Gastrocnemius medialis (tissue), 4 donors: ENCODE measurements at regions not wholly inside any gene's neighbourhood (a gene's known extent, or its start where the extent isn't known, plus 50 kb on each side); places are given as distances from the start of the nearest gene placed in this dataset.

Experiments used
- ATAC-seq, 2 donors: fragments of 150-250 bp; one replicate each; pipeline ENCODE4 v1.9.1; 2016
- DNase-seq, 2 donors: peaks; one replicate each; pipeline ENCODE4 v3.0.0-alpha.2; 2019
- H3K27ac ChIP-seq, 4 donors: fragments of 200-600 bp; sonication (generic); 1 replicate in 1 of 4; 2 replicates in 3 of 4; pipeline ENCODE4 v1.5.1; 2016 to 2018; ENCODE audit warnings: mild to moderate bottlenecking in 2 of 4, moderate library complexity in 1 of 4
- H3K27me3 ChIP-seq, 3 donors: fragments of 200-600 bp; sonication (generic) in 2 of 3; 1 replicate in 1 of 3; 2 replicates in 2 of 3; pipeline versions ENCODE4 v1.5.1 to v1.6.0; 2016 to 2019; ENCODE audit warnings: mild to moderate bottlenecking in 1 of 3, moderate library complexity in 1 of 3
- H3K36me3 ChIP-seq, 2 donors: fragments of 200-600 bp; sonication (generic) in 1 of 2; one replicate each; pipeline ENCODE4 v1.5.1; 2017 to 2018
- H3K4me1 ChIP-seq, 2 donors: fragments of 200-600 bp; sonication (generic) in 1 of 2; one replicate each; pipeline ENCODE4 v1.5.1; 2016 to 2017; ENCODE audit warnings: mild to moderate bottlenecking in 2 of 2
- H3K4me3 ChIP-seq, 4 donors: fragments of 200-600 bp; sonication (generic) in 3 of 4; 1 replicate in 1 of 4; 2 replicates in 3 of 4; pipeline ENCODE4 v1.5.1; 2016 to 2019; ENCODE audit warnings: mild to moderate bottlenecking in 2 of 4
- H3K9me3 ChIP-seq, 3 donors: fragments of 200-600 bp; sonication (generic) in 2 of 3; 1 replicate in 1 of 3; 2 replicates in 2 of 3; pipeline ENCODE4 v1.5.1; 2016 to 2019
- CTCF ChIP-seq, 5 experiments: fragments of 450-650 bp in 3 of 5; fragments of 200-600 bp in 2 of 5; sonication (generic) in 2 of 5; IDR thresholded peaks in 4 of 5; conservative IDR thresholded peaks in 1 of 5; 1 replicate in 4 of 5; 2 replicates in 1 of 5; pipeline ENCODE4 v1.5.1; 2016 to 2019; ENCODE audit warnings: antibody characterized with exemption in 5 of 5, mild to moderate bottlenecking in 3 of 5, moderate library complexity in 3 of 5
- POLR2A ChIP-seq, 2 donors: fragments of 450-650 bp; IDR thresholded peaks; one replicate each; pipeline ENCODE4 v1.6.1; 2017; ENCODE audit warnings: antibody characterized with exemption in 2 of 2, mild to moderate bottlenecking in 2 of 2, moderate library complexity in 2 of 2
- in situ Hi-C, 4 donors: fragments of 200-750 bp; cut with MboI; loops; one replicate each; pipeline versions ENCODE4 v1.15.0 to v1.8.0; 2017; ENCODE audit warnings: low sequenced_read_pairs in 4 of 4
- intact Hi-C: fragments of 100-400 bp; cut with DNase I; formaldehyde crosslinking; loops from one replicate; pipeline ENCODE4 v1.15.1; 2023; ENCODE audit warnings: low total_unique reads

GRCh38 chr5:96117771-96118651, 156.4 kb upstream of the ELL2 start:
- no peak for DNase-seq
- H3K36me3 ChIP-seq, result no peaks in the 10 kb centered on the region
- in situ Hi-C loops, result no loop called here
- no peak for TF ChIP-seq POLR2A (IDR thresholded peaks at IDR 0.05)
- TF ChIP-seq CTCF (IDR thresholded peaks at IDR 0.05 in 4 of 5, conservative IDR thresholded peaks at IDR 0.05 in 1 of 5), result no peak
- H3K9me3 ChIP-seq, result no peaks in the 10 kb centered on the region
- intact Hi-C loops, result no loop called here
- H3K27ac ChIP-seq, result no peak overlapping the region
- no peak overlapping the region for H3K4me3 ChIP-seq
- H3K4me1 ChIP-seq, result no peaks in the 10 kb centered on the region
- no peaks in the 10 kb centered on the region for H3K27me3 ChIP-seq
- no peak for ATAC-seq

- Histone ChIP-seq H3K4me3 (no peak overlapping the region), H3K27ac (no peak overlapping the region), H3K9me3 (no peaks in the 10 kb centered on the region), H3K36me3 (no peaks in the 10 kb centered on the region), H3K27me3 (no peaks in the 10 kb centered on the region), H3K4me1 (no peaks in the 10 kb centered on the region)
- in situ Hi-C loops, result no loop called here
- TF ChIP-seq CTCF (IDR thresholded peaks at IDR 0.05 in 4 of 5, conservative IDR thresholded peaks at IDR 0.05 in 1 of 5), result no peak
- no peak for TF ChIP-seq POLR2A (IDR thresholded peaks at IDR 0.05)
- ATAC-seq (no peak), DNase-seq (no peak)
- intact Hi-C loops, result no loop called here
Measured at GRCh38 chr5:96115147-96115807, 153.6 kb upstream of the ELL2 start.

- intact Hi-C loops (no loop called here), in situ Hi-C loops (no loop called here)
- H3K27me3 ChIP-seq, result no peaks in the 10 kb centered on the region
- no peak for TF ChIP-seq POLR2A (IDR thresholded peaks at IDR 0.05)
- TF ChIP-seq CTCF (IDR thresholded peaks at IDR 0.05 in 4 of 5, conservative IDR thresholded peaks at IDR 0.05 in 1 of 5), result no peak
- H3K4me3 ChIP-seq, result no peak overlapping the region
- H3K27ac ChIP-seq, result no peak overlapping the region
- no peaks in the 10 kb centered on the region for H3K36me3 ChIP-seq
- no peaks in the 10 kb centered on the region for H3K9me3 ChIP-seq
- no peaks in the 10 kb centered on the region for H3K4me1 ChIP-seq
- DNase-seq (no peak), ATAC-seq (no peak)
Measured at GRCh38 chr5:96114736-96115135, 153.1 kb upstream of the ELL2 start.

- H3K27ac ChIP-seq, result no peak overlapping the region
- TF ChIP-seq CTCF (IDR thresholded peaks at IDR 0.05 in 4 of 5, conservative IDR thresholded peaks at IDR 0.05 in 1 of 5), result no peak
- TF ChIP-seq POLR2A (IDR thresholded peaks at IDR 0.05), result no peak
- intact Hi-C loops, result no loop called here
- no peak overlapping the region for H3K4me3 ChIP-seq
- no peaks in the 10 kb centered on the region for H3K4me1 ChIP-seq
- no peaks in the 10 kb centered on the region for H3K27me3 ChIP-seq
- in situ Hi-C loops, result no loop called here
- H3K36me3 ChIP-seq, result no peaks in the 10 kb centered on the region
- ATAC-seq, result peak in 1 of 2 donors; percentile 60
- H3K9me3 ChIP-seq, result no peaks in the 10 kb centered on the region
- peak in 1 of 2 donors; percentile 19 for DNase-seq
Measured at GRCh38 chr5:96113170-96113939, 151.7 kb upstream of the ELL2 start.
